SK-N-SH treated with all-trans-retinoic acid at 6 μM for 48 hours (cell line): ENCODE measurements at regions not wholly inside any gene's neighbourhood (a gene's known extent, or its start where the extent isn't known, plus 50 kb on each side); places are given as distances from the start of the nearest gene placed in this dataset.
A peak's percentile ranks its signal among the peaks of the same experiment; 100 is the strongest.

ENCODE experiments used
- ATAC-seq: fragments of 200-7000 bp; cut with Tn5 transposase; 3 replicates; pipeline ENCODE4 v1.9.1; 2020; ENCODE audit warnings: mild to moderate bottlenecking, moderate library complexity
- ARNTL ChIP-seq: fragments of 450-650 bp; formaldehyde crosslinking; IDR thresholded peaks from 2 replicates; pipeline ENCODE4 v1.5.0; 2020; ENCODE audit warnings: low read depth, mild to moderate bottlenecking, moderate library complexity, borderline replicate concordance
- BACH2 ChIP-seq: fragments of 250-450 bp; sonication (Bioruptor Pico); IDR thresholded peaks from 2 replicates; pipeline ENCODE4 v1.9.0; 2021; ENCODE audit warnings: mild to moderate bottlenecking, borderline replicate concordance
- CSDC2 ChIP-seq: fragments of 250-450 bp; sonication (Bioruptor Pico); IDR thresholded peaks from 2 replicates; pipeline ENCODE4 v1.5.0; 2020; ENCODE audit warnings: mild to moderate bottlenecking, moderate library complexity
- ESRRG ChIP-seq: fragments of 250-450 bp; sonication (Bioruptor Pico); IDR thresholded peaks from 2 replicates; pipeline ENCODE4 v1.6.1; 2021; ENCODE audit warnings: mild to moderate bottlenecking
- GLIS3 ChIP-seq: fragments of 250-450 bp; sonication (Bioruptor Pico); IDR thresholded peaks from 2 replicates; pipeline ENCODE4 v1.5.0; 2020; ENCODE audit warnings: mild to moderate bottlenecking, moderate library complexity
- ISL1 ChIP-seq: fragments of 250-450 bp; sonication (Bioruptor Pico); IDR thresholded peaks from 2 replicates; pipeline ENCODE4 v2.1.2; 2022; ENCODE audit warnings: mild to moderate bottlenecking, moderate library complexity
- PPARA ChIP-seq: fragments of 250-450 bp; sonication (Bioruptor Pico); IDR thresholded peaks from 2 replicates; pipeline ENCODE4 v1.5.0; 2020; ENCODE audit warnings: mild to moderate bottlenecking, borderline replicate concordance
- RARB ChIP-seq: fragments of 250-450 bp; sonication (Bioruptor Pico); IDR thresholded peaks from 2 replicates; pipeline ENCODE4 v1.8.0; 2021; ENCODE audit warnings: mild to moderate bottlenecking, moderate library complexity
- SNAI2 ChIP-seq: fragments of 250-450 bp; sonication (Bioruptor Pico); IDR thresholded peaks from 2 replicates; pipeline ENCODE4 v1.5.0; 2020; ENCODE audit warnings: mild to moderate bottlenecking, moderate library complexity
- TOX ChIP-seq: fragments of 250-450 bp; sonication (Bioruptor Pico); IDR thresholded peaks from 2 replicates; pipeline ENCODE4 v1.8.0; 2021; ENCODE audit warnings: mild to moderate bottlenecking, moderate library complexity, borderline replicate concordance
- ZC3H10 ChIP-seq: fragments of 250-450 bp; sonication (Bioruptor Pico); IDR thresholded peaks from 2 replicates; pipeline ENCODE4 v1.5.1; 2021; ENCODE audit warnings: mild to moderate bottlenecking, moderate library complexity
- ZFP3 ChIP-seq: fragments of 250-450 bp; sonication (Bioruptor Pico); IDR thresholded peaks from 2 replicates; pipeline ENCODE4 v1.5.0; 2020; ENCODE audit warnings: mild to moderate bottlenecking, moderate library complexity
- ZFP30 ChIP-seq: fragments of 450-650 bp; formaldehyde crosslinking; IDR thresholded peaks from 2 replicates; pipeline ENCODE4 v1.5.0; 2022; ENCODE audit warnings: mild to moderate bottlenecking, moderate library complexity
- ZNF70 ChIP-seq: fragments of 450-650 bp; formaldehyde crosslinking; IDR thresholded peaks from 2 replicates; pipeline ENCODE4 v1.5.0; 2020; ENCODE audit warnings: mild to moderate bottlenecking, moderate library complexity
- ZNF8 ChIP-seq: fragments of 450-650 bp; formaldehyde crosslinking; IDR thresholded peaks from 2 replicates; pipeline ENCODE4 v1.5.0; 2020; ENCODE audit warnings: mild to moderate bottlenecking, moderate library complexity
- TF ChIP-seq, protein P1 (sequence below): fragments of 250-450 bp; sonication (Bioruptor Pico); IDR thresholded peaks from 2 replicates; pipeline ENCODE4 v1.8.0; 2020; ENCODE audit warnings: mild to moderate bottlenecking, moderate library complexity, borderline replicate concordance
- TF ChIP-seq, protein P2 (sequence below): fragments of 250-450 bp; sonication (Bioruptor Pico); IDR thresholded peaks from 2 replicates; pipeline ENCODE4 v1.5.1; 2020; ENCODE audit warnings: low read depth, mild to moderate bottlenecking, moderate library complexity
- TF ChIP-seq, protein P3 (sequence below): fragments of 250-450 bp; sonication (Bioruptor Pico); IDR thresholded peaks from 2 replicates; pipeline ENCODE4 v1.5.0; 2020; ENCODE audit warnings: mild to moderate bottlenecking, moderate library complexity
- TF ChIP-seq, protein P4 (sequence below): fragments of 250-450 bp; sonication (Bioruptor Pico); IDR thresholded peaks from 2 replicates; pipeline ENCODE4 v1.8.0; 2021; ENCODE audit warnings: low read depth, mild to moderate bottlenecking, moderate library complexity, borderline replicate concordance

DNA sequence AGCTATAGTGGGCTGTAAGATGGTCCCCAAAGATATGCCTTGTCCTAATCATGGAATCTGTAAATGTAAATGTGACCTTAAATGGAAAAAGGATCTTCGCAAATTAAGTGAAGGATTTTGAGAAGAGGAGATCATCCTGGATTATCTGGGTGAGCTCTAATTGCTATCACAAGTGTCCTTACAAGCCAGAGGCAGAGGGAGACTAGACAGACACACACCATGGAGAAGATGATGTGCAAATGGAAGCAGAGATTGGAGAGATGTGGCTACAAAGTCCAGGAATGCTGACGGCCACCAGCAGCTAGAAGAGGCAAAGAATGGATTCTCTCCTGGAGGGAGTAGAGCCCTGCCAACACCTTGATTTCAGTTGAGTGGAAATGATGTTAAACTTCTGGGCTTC lies 102.3 kb upstream of the PROK2 start (continued):
- TF ChIP-seq, protein P1, sequence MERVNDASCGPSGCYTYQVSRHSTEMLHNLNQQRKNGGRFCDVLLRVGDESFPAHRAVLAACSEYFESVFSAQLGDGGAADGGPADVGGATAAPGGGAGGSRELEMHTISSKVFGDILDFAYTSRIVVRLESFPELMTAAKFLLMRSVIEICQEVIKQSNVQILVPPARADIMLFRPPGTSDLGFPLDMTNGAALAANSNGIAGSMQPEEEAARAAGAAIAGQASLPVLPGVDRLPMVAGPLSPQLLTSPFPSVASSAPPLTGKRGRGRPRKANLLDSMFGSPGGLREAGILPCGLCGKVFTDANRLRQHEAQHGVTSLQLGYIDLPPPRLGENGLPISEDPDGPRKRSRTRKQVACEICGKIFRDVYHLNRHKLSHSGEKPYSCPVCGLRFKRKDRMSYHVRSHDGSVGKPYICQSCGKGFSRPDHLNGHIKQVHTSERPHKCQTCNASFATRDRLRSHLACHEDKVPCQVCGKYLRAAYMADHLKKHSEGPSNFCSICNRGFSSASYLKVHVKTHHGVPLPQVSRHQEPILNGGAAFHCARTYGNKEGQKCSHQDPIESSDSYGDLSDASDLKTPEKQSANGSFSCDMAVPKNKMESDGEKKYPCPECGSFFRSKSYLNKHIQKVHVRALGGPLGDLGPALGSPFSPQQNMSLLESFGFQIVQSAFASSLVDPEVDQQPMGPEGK (CRISPR knock-in tag): no peak
- no peak for TF ChIP-seq TOX (CRISPR knock-in tag)
- TF ChIP-seq ARNTL (CRISPR knock-in tag): no peak
- TF ChIP-seq, all 23 proteins: peak for 0

DNA sequence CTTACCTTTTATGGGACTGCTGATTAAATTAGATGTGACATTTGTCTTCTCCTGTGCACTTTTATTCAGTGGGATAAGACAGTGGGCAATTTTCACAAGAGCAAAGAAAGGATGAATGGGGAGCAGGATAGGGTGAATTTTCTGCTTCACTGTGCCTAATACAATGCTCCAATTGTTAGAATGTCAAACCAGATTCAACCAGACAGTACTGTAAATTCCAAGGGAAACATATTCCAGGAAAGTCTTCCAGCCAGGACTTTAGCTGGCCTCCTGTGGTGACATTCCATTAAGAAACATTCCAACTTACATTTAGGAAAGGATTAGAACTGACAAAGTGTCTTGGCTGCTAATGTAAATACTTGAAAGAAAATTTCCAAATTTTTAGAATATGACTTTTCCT lies 100.1 kb upstream of the PROK2 start:
- TF ChIP-seq ISL1 (CRISPR knock-in tag) (peak; percentile 32; the same call in 1 of the 2 replicates), RARB (CRISPR knock-in tag) (no peak)
- no peak for ATAC-seq

DNA sequence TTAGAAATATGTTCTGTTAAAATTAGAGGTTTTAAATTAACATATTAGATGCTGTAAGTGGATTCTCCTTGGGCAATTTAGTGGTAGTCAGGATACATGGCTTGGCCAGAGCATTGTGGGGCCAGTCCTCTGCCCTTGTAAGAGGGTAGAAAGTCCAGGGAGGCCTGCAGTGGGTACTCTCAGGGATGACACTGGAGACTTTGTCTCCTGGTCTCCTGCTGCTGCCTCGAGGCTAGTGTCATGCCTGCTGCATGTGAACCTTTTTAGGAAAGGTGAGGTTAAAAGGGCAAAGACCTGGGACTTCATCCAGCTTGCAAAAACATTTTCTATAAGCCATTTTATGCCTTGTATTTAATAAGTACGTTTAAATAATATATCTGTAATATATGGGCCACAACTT lies 96.8 kb upstream of the PROK2 start:
- TF ChIP-seq, protein P2, sequence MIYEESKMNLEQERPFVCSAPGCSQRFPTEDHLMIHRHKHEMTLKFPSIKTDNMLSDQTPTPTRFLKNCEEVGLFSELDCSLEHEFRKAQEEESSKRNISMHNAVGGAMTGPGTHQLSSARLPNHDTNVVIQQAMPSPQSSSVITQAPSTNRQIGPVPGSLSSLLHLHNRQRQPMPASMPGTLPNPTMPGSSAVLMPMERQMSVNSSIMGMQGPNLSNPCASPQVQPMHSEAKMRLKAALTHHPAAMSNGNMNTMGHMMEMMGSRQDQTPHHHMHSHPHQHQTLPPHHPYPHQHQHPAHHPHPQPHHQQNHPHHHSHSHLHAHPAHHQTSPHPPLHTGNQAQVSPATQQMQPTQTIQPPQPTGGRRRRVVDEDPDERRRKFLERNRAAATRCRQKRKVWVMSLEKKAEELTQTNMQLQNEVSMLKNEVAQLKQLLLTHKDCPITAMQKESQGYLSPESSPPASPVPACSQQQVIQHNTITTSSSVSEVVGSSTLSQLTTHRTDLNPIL (CRISPR knock-in tag): no peak
- TF ChIP-seq ZNF8 (CRISPR knock-in tag) (no peak), ZFP30 (CRISPR knock-in tag) (no peak), BACH2 (CRISPR knock-in tag) (no peak), ISL1 (CRISPR knock-in tag) (no peak), SNAI2 (CRISPR knock-in tag) (no peak)
- ATAC-seq: no peak

DNA sequence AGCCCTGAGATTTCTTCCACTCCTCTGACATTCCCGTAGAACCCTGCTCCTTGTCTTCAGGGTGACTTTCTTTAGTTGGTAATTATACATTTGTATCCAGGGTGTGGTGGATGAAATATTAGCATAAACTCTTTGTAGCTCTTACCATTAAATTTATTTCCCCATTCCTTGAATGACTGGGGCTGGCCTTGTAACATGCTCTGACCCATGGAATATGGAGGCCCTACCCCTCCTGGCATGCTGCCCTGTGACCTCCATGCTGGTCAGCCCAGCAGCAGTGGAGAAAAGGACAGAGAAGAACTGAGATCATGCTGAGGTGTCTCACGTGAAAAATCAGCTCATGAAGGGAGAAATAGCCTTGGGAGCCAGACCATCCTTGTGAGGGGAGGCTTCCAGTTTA lies 96.1 kb upstream of the PROK2 start:
- no peak for ATAC-seq
- TF ChIP-seq PPARA (no peak), RARB (CRISPR knock-in tag) (no peak), BACH2 (CRISPR knock-in tag) (no peak), ZFP3 (CRISPR knock-in tag) (no peak), ZNF8 (CRISPR knock-in tag) (no peak), ARNTL (CRISPR knock-in tag) (no peak), ISL1 (CRISPR knock-in tag) (no peak), CSDC2 (CRISPR knock-in tag) (no peak), ESRRG (no peak), TOX (CRISPR knock-in tag) (no peak), ZNF70 (CRISPR knock-in tag) (no peak), ZC3H10 (CRISPR knock-in tag) (no peak)
- TF ChIP-seq, protein P3, sequence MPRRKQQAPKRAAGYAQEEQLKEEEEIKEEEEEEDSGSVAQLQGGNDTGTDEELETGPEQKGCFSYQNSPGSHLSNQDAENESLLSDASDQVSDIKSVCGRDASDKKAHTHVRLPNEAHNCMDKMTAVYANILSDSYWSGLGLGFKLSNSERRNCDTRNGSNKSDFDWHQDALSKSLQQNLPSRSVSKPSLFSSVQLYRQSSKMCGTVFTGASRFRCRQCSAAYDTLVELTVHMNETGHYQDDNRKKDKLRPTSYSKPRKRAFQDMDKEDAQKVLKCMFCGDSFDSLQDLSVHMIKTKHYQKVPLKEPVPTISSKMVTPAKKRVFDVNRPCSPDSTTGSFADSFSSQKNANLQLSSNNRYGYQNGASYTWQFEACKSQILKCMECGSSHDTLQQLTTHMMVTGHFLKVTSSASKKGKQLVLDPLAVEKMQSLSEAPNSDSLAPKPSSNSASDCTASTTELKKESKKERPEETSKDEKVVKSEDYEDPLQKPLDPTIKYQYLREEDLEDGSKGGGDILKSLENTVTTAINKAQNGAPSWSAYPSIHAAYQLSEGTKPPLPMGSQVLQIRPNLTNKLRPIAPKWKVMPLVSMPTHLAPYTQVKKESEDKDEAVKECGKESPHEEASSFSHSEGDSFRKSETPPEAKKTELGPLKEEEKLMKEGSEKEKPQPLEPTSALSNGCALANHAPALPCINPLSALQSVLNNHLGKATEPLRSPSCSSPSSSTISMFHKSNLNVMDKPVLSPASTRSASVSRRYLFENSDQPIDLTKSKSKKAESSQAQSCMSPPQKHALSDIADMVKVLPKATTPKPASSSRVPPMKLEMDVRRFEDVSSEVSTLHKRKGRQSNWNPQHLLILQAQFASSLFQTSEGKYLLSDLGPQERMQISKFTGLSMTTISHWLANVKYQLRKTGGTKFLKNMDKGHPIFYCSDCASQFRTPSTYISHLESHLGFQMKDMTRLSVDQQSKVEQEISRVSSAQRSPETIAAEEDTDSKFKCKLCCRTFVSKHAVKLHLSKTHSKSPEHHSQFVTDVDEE: no peak
- TF ChIP-seq, protein P4, sequence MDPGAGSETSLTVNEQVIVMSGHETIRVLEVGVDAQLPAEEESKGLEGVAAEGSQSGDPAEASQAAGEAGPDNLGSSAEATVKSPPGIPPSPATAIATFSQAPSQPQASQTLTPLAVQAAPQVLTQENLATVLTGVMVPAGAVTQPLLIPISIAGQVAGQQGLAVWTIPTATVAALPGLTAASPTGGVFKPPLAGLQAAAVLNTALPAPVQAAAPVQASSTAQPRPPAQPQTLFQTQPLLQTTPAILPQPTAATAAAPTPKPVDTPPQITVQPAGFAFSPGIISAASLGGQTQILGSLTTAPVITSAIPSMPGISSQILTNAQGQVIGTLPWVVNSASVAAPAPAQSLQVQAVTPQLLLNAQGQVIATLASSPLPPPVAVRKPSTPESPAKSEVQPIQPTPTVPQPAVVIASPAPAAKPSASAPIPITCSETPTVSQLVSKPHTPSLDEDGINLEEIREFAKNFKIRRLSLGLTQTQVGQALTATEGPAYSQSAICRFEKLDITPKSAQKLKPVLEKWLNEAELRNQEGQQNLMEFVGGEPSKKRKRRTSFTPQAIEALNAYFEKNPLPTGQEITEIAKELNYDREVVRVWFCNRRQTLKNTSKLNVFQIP (CRISPR knock-in tag): no peak
- TF ChIP-seq, all 23 proteins: peak for 0

DNA sequence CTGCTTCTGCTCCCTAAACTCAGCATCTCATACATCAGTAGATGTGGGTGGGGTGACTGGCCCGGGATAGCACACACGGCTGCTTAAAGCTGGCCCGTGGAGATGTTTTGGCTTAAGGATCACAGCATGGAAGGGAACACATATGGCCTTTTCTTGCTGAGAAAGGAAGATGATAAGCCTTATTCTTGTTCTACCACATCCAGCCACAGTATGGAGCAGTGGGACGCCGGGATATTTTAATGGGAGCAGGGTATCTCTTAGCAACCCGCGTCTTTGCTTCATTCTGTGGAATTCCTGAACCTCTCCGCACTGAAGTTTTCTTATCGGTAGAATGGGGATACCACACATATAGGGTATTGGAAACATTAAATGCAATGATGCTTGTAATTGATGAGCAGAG lies 94.1 kb upstream of the PROK2 start:
- TF ChIP-seq RARB (CRISPR knock-in tag): no peak
- TF ChIP-seq GLIS3: no peak
- no peak for TF ChIP-seq ZC3H10 (CRISPR knock-in tag)
- no peak for TF ChIP-seq ARNTL (CRISPR knock-in tag)
- no peak for TF ChIP-seq BACH2 (CRISPR knock-in tag)
- TF ChIP-seq PPARA: no peak
- TF ChIP-seq, protein P4 (CRISPR knock-in tag): no peak
- ATAC-seq: no peak
